H1 (cell line): ENCODE measurements at regions not wholly inside any gene's neighbourhood (a gene's known extent, or its start where the extent isn't known, plus 50 kb on each side); places are given as distances from the start of the nearest gene placed in this dataset.

Source experiments
- CTCF ChIA-PET: fragments of 300-600 bp; sonication (Branson Sonifier 250); formaldehyde crosslinking; loops from one replicate; lab custom pipeline; 2021; ENCODE audit not compliant: partially characterized antibody; lab: Charles Lee
- POLR2A ChIA-PET: fragments of 300-600 bp; sonication (Branson Sonifier 250); formaldehyde crosslinking; loops from one replicate; lab custom pipeline; 2021; ENCODE audit warnings: inconsistent platforms; ENCODE audit not compliant: partially characterized antibody; lab: Charles Lee
- DNase-seq, 2 experiments: peaks; one replicate each; pipeline versions ENCODE4 v3.0.0 to v3.0.0-alpha.2; 2010 to 2022; ENCODE audit warnings: low spot score in 2 of 2, low read depth in 1 of 2, mixed read lengths in 1 of 2
- FAIRE-seq: peaks from 2 replicates; lab custom pipeline; 2011; peaks lifted over from hg19 to GRCh38; lab: Jason Lieb, UNC
- H2AFZ ChIP-seq: 2 replicates; pipeline ENCODE4 v1.8.1; 2012; ENCODE audit warnings: low read length, inconsistent platforms
- H2AK5ac ChIP-seq: 2 replicates; pipeline ENCODE4 v1.6.1; 2013; ENCODE audit warnings: low read depth, low read length
- H2BK120ac ChIP-seq: replicated peaks from 2 replicates; pipeline ENCODE3; 2013; ENCODE audit warnings: low read depth, low read length, inconsistent platforms
- H2BK12ac ChIP-seq: 2 replicates; pipeline ENCODE4 v1.6.1; 2013; ENCODE audit warnings: low read depth, low read length
- H2BK15ac ChIP-seq: 2 replicates; pipeline ENCODE4 v1.6.1; 2013; ENCODE audit warnings: low read length
- H2BK20ac ChIP-seq: 2 replicates; pipeline ENCODE4 v1.6.1; 2013; ENCODE audit warnings: low read length
- H2BK5ac ChIP-seq: 2 replicates; pipeline ENCODE4 v1.6.1; 2013; ENCODE audit warnings: low read depth, low read length
- H3K14ac ChIP-seq: 2 replicates; pipeline ENCODE4 v1.6.1; 2013; ENCODE audit warnings: inconsistent platforms; ENCODE audit not compliant: insufficient read length
- H3K18ac ChIP-seq: 2 replicates; pipeline ENCODE4 v1.6.1; 2013; ENCODE audit warnings: low read length; ENCODE audit errors: extremely low read depth
- H3K23ac ChIP-seq: 2 replicates; pipeline ENCODE4 v1.6.1; 2013; ENCODE audit warnings: inconsistent platforms; ENCODE audit not compliant: insufficient read length
- H3K23me2 ChIP-seq: 2 replicates; pipeline ENCODE4 v1.6.1; 2013; ENCODE audit warnings: low read depth, low read length
- H3K27ac ChIP-seq: 2 replicates; pipeline ENCODE4 v1.6.1; 2011; ENCODE audit warnings: low read depth, low read length, inconsistent platforms
- H3K27me3 ChIP-seq, 4 experiments: replicated peaks in 1 of 4; 1 replicate in 1 of 4; 2 replicates in 3 of 4; pipeline versions ENCODE4 v1.6.1 to v1.8.1; 2011 to 2013; ENCODE audit warnings: low read length in 3 of 4, mild to moderate bottlenecking in 3 of 4, inconsistent platforms in 2 of 4, mixed read lengths in 2 of 4, moderate library complexity in 1 of 4; ENCODE audit not compliant: control insufficient read depth in 3 of 4, insufficient read depth in 3 of 4; ENCODE audit errors: extremely low read depth in 1 of 4
- H3K36me3 ChIP-seq, 4 experiments: 2 replicates each; pipeline versions ENCODE4 v1.6.1 to v1.8.1; 2011 to 2013; ENCODE audit warnings: mild to moderate bottlenecking in 4 of 4, low read length in 3 of 4, moderate library complexity in 2 of 4, control low read depth in 1 of 4, inconsistent platforms in 1 of 4; ENCODE audit not compliant: insufficient read depth in 4 of 4, control insufficient read depth in 2 of 4
- H3K4ac ChIP-seq: replicated peaks from 2 replicates; pipeline ENCODE3; 2013; ENCODE audit warnings: low read length, low read depth, mixed read lengths, inconsistent platforms; ENCODE audit not compliant: insufficient read length
- H3K4me1 ChIP-seq, 4 experiments: replicated peaks in 1 of 4; 1 replicate in 1 of 4; 2 replicates in 3 of 4; pipeline versions ENCODE4 v1.6.1 to v1.8.1; 2011 to 2013; ENCODE audit warnings: low read length in 3 of 4, inconsistent platforms in 2 of 4, mixed read lengths in 1 of 4; ENCODE audit not compliant: insufficient read depth in 4 of 4, control insufficient read depth in 3 of 4
- H3K4me2 ChIP-seq, 2 experiments: 2 replicates each; pipeline versions ENCODE4 v1.6.1 to v1.8.1; 2011 to 2013; ENCODE audit warnings: low read depth in 2 of 2, low read length in 2 of 2, control low read depth in 1 of 2, inconsistent platforms in 1 of 2, mild to moderate bottlenecking in 1 of 2; ENCODE audit not compliant: insufficient read depth in 1 of 2
- H3K4me3 ChIP-seq, 4 experiments: fragments of 200-600, 300-600 bp in 1 of 4; sonication (generic), shearing (Covaris generic), sonication (Bioruptor Twin) in 1 of 4; 2 replicates each; pipeline versions ENCODE4 v1.5.1 to v1.8.1; 2011 to 2016; ENCODE audit warnings: low read length in 4 of 4, low read depth in 3 of 4, control low read depth in 2 of 4, inconsistent platforms in 2 of 4, mild to moderate bottlenecking in 2 of 4, mixed read lengths in 1 of 4, moderate library complexity in 1 of 4; ENCODE audit not compliant: insufficient read depth in 2 of 4; ENCODE audit errors: extremely low read depth in 1 of 4
- H3K56ac ChIP-seq: replicated peaks from 2 replicates; pipeline ENCODE3; 2013; ENCODE audit warnings: low read depth, mild to moderate bottlenecking, mixed read lengths, low read length, inconsistent platforms; ENCODE audit not compliant: insufficient read length
- H3K79me1 ChIP-seq: 2 replicates; pipeline ENCODE4 v1.6.1; 2013; ENCODE audit warnings: low read depth, low read length, control low read depth
- H3K79me2 ChIP-seq, 2 experiments: 2 replicates each; pipeline versions ENCODE4 v1.6.1 to v1.8.1; 2012 to 2013; ENCODE audit warnings: low read length in 2 of 2, mild to moderate bottlenecking in 2 of 2, inconsistent platforms in 1 of 2; ENCODE audit not compliant: insufficient read depth in 2 of 2, control insufficient read depth in 1 of 2
- H3K9ac ChIP-seq, 4 experiments: replicated peaks in 1 of 4; 1 replicate in 1 of 4; 2 replicates in 3 of 4; pipeline versions ENCODE4 v1.6.1 to v1.8.1; 2011 to 2013; ENCODE audit warnings: low read depth in 3 of 4, low read length in 3 of 4, control low read depth in 2 of 4, mild to moderate bottlenecking in 2 of 4, moderate library complexity in 2 of 4, inconsistent platforms in 1 of 4; ENCODE audit errors: extremely low read depth in 1 of 4
- H3K9me3 ChIP-seq, 2 experiments: 2 replicates each; pipeline versions ENCODE4 v1.6.1 to v1.8.1; 2012 to 2013; ENCODE audit warnings: mild to moderate bottlenecking in 2 of 2, moderate library complexity in 2 of 2, control low read depth in 1 of 2, inconsistent platforms in 1 of 2, low read depth in 1 of 2, low read length in 1 of 2, mixed read lengths in 1 of 2; ENCODE audit not compliant: insufficient read depth in 2 of 2
- H4K20me1 ChIP-seq, 2 experiments: replicated peaks in 1 of 2; 2 replicates each; pipeline versions ENCODE3 to v1.8.1; 2011 to 2013; ENCODE audit warnings: inconsistent platforms in 2 of 2, low read length in 2 of 2, mild to moderate bottlenecking in 1 of 2; ENCODE audit not compliant: insufficient read depth in 2 of 2, control insufficient read depth in 1 of 2
- H4K5ac ChIP-seq: 2 replicates; pipeline ENCODE4 v1.6.1; 2013; ENCODE audit warnings: low read length, low read depth, mixed read lengths, inconsistent platforms; ENCODE audit not compliant: insufficient read length
- H4K8ac ChIP-seq: 2 replicates; pipeline ENCODE4 v1.8.0; 2013; ENCODE audit warnings: mild to moderate bottlenecking, moderate library complexity, low read length, inconsistent platforms; ENCODE audit not compliant: insufficient read depth; ENCODE audit errors: extremely low read depth
- H4K91ac ChIP-seq: replicated peaks from 2 replicates; pipeline ENCODE3; 2013; ENCODE audit warnings: low read length, mixed read lengths, inconsistent platforms; ENCODE audit not compliant: insufficient read length
- ASH2L ChIP-seq: fragments of 200-600, 300-600 bp; sonication (generic); IDR thresholded peaks from one replicate; pipeline ENCODE4 v1.7.1; 2017; ENCODE audit warnings: low read length
- ATF2 ChIP-seq: IDR thresholded peaks from 2 replicates; pipeline ENCODE4 v1.6.1; 2012; ENCODE audit warnings: low read length, inconsistent platforms
- ATF3 ChIP-seq: IDR thresholded peaks from 2 replicates; pipeline ENCODE4 v1.6.1; 2011; ENCODE audit warnings: low read depth, mild to moderate bottlenecking, low read length; ENCODE audit not compliant: insufficient read depth
- CBX5 ChIP-seq: fragments of 300-800, 300-1000 bp; sonication (generic); IDR thresholded peaks from 2 replicates; pipeline ENCODE4 v1.7.1; 2016; ENCODE audit warnings: antibody characterized with exemption, low read length, low read depth
- CHD1 ChIP-seq: IDR thresholded peaks from 2 replicates; pipeline ENCODE4 v1.6.1; 2012; ENCODE audit warnings: low read depth, low read length, improper control_type of control experiment
- EGR1 ChIP-seq: IDR thresholded peaks from 2 replicates; pipeline ENCODE4 v1.6.1; 2011; ENCODE audit warnings: low read depth, low read length, borderline replicate concordance
- EZH2 ChIP-seq: fragments of 200-600 bp; sonication (generic); IDR thresholded peaks from 2 replicates; pipeline ENCODE4 v1.7.1; 2012; ENCODE audit warnings: low read depth, mild to moderate bottlenecking, moderate library complexity, low read length, inconsistent platforms; ENCODE audit not compliant: severe bottlenecking
- JUND ChIP-seq: IDR thresholded peaks from 2 replicates; pipeline ENCODE4 v1.6.1; 2011; ENCODE audit warnings: mild to moderate bottlenecking, improper control_type of control experiment, low read length
- KDM4A ChIP-seq: IDR thresholded peaks from one replicate; pipeline ENCODE4 v1.7.1; 2012; ENCODE audit warnings: low read depth, mild to moderate bottlenecking, moderate library complexity, low read length, inconsistent platforms; ENCODE audit not compliant: severe bottlenecking
- MAFK ChIP-seq: IDR thresholded peaks from 2 replicates; pipeline ENCODE4 v1.6.1; 2012; ENCODE audit warnings: low read depth, mild to moderate bottlenecking, improper control_type of control experiment, low read length
- POLR2AphosphoS5 ChIP-seq: IDR thresholded peaks from 2 replicates; pipeline ENCODE4 v1.6.1; 2011; ENCODE audit warnings: low read depth, low read length
- RXRA ChIP-seq: IDR thresholded peaks from 2 replicates; pipeline ENCODE4 v1.6.1; 2011; ENCODE audit warnings: low read depth, mild to moderate bottlenecking, low read length, moderate library complexity; ENCODE audit not compliant: insufficient read depth
- SP1 ChIP-seq: IDR thresholded peaks from 2 replicates; pipeline ENCODE4 v1.6.1; 2011; ENCODE audit warnings: low read depth, low read length
- ZNF274 ChIP-seq: IDR thresholded peaks from 2 replicates; pipeline ENCODE4 v1.7.0; 2012; ENCODE audit warnings: low read length, borderline replicate concordance; ENCODE audit errors: extremely low read depth
- WGBS, 2 experiments: shearing (Covaris generic) in 1 of 2; methylation state at CpG; one replicate each; pipeline versions ENCODE4 v1.1.6 to v1.1.7; 2013 to 2015; ENCODE audit warnings: low lambda C conversion rate in 2 of 2, mixed read lengths in 2 of 2, inconsistent platforms in 1 of 2, low coverage in 1 of 2, missing lambda C conversion rate in 1 of 2; ENCODE audit not compliant: insufficient replicate concordance in 2 of 2, insufficient coverage in 1 of 2, insufficient read length in 1 of 2; ENCODE audit errors: extremely low coverage in 1 of 2, missing lambda C conversion rate in 1 of 2; 5-methylcytosine and 5-hydroxymethylcytosine counted together

GRCh38 chr11:24145411-24145810, 351.4 kb upstream of the LUZP2 start:
- ChIA-PET POLR2A (no interaction called here), CTCF (no interaction called here)
- no peak for DNase-seq
- no peak overlapping the region for H3K4me3 ChIP-seq
- peaks cover 0 to 2% (median 0%) of the 10 kb centered on the region in 4 experiments; a peak in 1 of 7 replicates for H3K27me3 ChIP-seq
- H3K14ac ChIP-seq = no peak overlapping the region
- no peaks in the 10 kb centered on the region for H3K9me3 ChIP-seq
- H3K23me2 ChIP-seq = no peaks in the 10 kb centered on the region
- no peak overlapping the region for H3K27ac ChIP-seq
- no peak for FAIRE-seq
- WGBS, 2 experiments = 80% methylated on average over 5 of the region's 5 CpGs; no CpG with 5 or more reads in 1 of the 2 experiments
- no peaks in the 10 kb centered on the region for H4K20me1 ChIP-seq
- no peak overlapping the region for H2AK5ac ChIP-seq
- no peak overlapping the region for H2BK5ac ChIP-seq
- no peak overlapping the region for H4K8ac ChIP-seq
- no peak overlapping the region for H3K9ac ChIP-seq
- no peak overlapping the region for H2AFZ ChIP-seq
- H3K36me3 ChIP-seq = no peaks in the 10 kb centered on the region
- H2BK120ac ChIP-seq = no peak overlapping the region
- H2BK20ac ChIP-seq = no peak overlapping the region
- no peak overlapping the region for H3K56ac ChIP-seq
- H3K79me2 ChIP-seq = no peaks in the 10 kb centered on the region
- H3K18ac ChIP-seq = no peak overlapping the region
- H2BK12ac ChIP-seq = no peak overlapping the region
- H3K23ac ChIP-seq = no peak overlapping the region
- no peak overlapping the region for H4K5ac ChIP-seq
- H3K4me2 ChIP-seq = no peak overlapping the region
- no peak overlapping the region for H3K4ac ChIP-seq
- no peak overlapping the region for H4K91ac ChIP-seq
- H3K4me1 ChIP-seq = no peaks in the 10 kb centered on the region
- no peaks in the 10 kb centered on the region for H3K79me1 ChIP-seq
- H2BK15ac ChIP-seq = no peak overlapping the region
- TF ChIP-seq EGR1 (no peak), JUND (no peak), ATF3 (no peak), EZH2 (no peak), SP1 (no peak), MAFK (no peak), RXRA (no peak), KDM4A (no peak), POLR2AphosphoS5 (no peak), CBX5 (no peak), ZNF274 (no peak), ATF2 (no peak), ASH2L (no peak), CHD1 (no peak)
